ENCODE measurements at regions not wholly inside any gene's neighbourhood (a gene's known extent, or its start where the extent isn't known, plus 50 kb on each side); places are given as distances from the start of the nearest gene placed in this dataset.
A peak's percentile ranks its signal among the peaks of the same experiment; 100 is the strongest.

GRCh38 chr1:229938551-229938950, 128.5 kb upstream of the GALNT2 start:
- no peak for DNase-seq

DNA sequence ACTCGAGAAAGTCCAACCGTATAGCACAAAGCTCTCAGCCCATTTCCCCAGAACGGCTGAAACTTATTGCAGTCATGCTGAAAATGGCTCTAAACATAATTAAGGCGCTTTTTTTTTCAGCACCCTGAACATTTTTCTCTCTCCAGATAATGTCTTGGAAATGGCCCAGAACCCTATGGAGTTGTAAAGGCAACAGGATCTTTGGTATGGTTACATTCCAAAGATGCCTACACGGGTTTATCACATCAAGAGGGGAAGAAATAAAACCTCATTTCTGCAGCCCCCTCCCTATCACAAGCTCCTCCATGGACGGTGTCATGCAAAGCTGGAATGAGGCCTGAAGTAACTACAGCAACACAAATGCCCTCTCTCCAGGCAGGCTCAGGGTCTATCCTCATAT, 126.4 kb upstream of the GALNT2 start:
- no peak for DNase-seq

DNA sequence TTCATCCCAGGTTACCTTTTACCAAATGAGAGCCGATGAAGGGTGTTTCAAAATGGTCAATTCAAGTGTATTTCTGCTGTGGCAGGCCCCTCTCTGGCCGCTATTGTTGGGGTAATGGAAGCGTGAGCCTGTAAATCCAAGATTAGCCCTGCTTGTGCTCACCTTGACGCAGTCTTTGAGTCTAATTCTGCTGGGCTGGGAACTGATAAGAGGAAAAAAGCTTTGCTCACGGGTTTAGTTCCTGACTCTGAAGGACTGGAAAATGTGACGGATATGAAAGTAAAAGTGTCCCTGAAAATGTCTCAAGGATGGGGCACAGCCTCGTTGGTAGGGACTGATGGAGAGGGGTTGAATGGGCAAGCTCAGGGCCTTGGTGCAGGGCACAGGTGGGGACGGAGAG, 125.9 kb upstream of the GALNT2 start:
- no peak for DNase-seq

GRCh38 chr1:229941831-229942230, 125.2 kb upstream of the GALNT2 start:
- DNase-seq, result no peak

DNA sequence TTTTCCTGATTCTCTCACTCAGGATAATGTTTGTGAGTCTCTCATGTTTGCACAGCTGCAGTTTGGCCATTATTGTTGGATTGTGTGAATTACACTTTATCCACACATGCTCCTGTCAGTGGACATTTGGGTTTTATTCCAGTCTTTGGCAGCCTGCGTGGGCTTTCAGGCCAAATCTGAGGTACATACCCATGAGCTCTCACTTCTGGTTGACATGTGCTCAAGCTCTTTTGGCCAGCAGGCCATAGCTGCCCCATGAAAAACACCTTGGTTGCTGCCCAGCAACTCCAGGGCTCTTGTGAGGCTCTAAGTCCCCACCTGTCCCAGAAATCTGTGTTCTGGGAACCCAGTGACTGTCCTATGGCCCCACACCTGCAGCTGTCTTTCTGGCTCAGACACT, 124.5 kb upstream of the GALNT2 start:
- DNase-seq, result no peak

GRCh38 chr1:229943148-229943714, 123.8 kb upstream of the GALNT2 start:
- no peak for DNase-seq

GRCh38 chr1:229943988-229944743, 122.9 kb upstream of the GALNT2 start:
- DNase-seq, result no peak

- no peak for DNase-seq
These were observed 121.2 kb upstream of the GALNT2 start for GRCh38 chr1:229945795-229946194.

DNA sequence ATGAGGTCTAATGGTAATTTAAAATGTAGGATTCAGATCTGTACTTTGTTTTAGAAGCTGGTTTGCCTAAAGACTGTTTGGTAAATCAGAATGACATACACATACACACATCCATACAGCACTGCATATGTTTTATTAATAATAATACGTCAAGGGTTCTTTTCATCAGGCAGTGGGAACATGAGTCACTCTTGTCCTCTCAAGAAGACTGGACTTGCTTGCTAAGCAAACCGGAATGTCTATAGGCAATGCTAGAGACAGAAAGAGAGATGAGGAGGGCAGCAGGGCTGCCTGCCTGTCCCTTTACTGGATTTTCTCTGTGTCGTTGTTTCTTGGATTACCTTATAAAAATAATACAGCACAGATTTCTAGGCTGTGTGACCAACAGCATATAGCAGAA, 119.1 kb upstream of the GALNT2 start:
- DNase-seq, result no peak

GRCh38 chr1:229948438-229948837, 118.6 kb upstream of the GALNT2 start:
- DNase-seq, result no peak

GRCh38 chr1:229949500-229949899, 117.5 kb upstream of the GALNT2 start:
- no peak for DNase-seq

DNA sequence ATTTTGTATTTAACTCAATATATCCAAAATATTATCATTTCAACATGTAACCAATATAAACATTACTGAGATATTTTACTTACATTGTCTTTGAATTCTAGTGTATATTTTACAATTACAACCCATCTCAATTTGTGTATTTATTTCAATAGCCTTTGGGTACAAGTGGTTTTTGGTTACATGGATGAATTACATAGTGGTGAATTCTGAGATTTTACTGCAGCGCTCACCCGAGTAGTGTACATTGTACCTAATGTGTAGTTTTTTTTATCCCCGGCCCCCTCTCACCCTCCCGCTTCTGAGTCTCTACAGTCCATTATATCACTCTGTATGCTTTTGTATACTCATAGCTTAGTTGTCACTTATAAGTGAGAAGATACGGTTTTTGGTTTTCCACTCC, 117.0 kb upstream of the GALNT2 start:
- DNase-seq, result no peak

GRCh38 chr1:229950908-229951307, 116.1 kb upstream of the GALNT2 start:
- no peak for DNase-seq

GRCh38 chr1:229951856-229952534, 115.0 kb upstream of the GALNT2 start:
- no peak for DNase-seq

DNA sequence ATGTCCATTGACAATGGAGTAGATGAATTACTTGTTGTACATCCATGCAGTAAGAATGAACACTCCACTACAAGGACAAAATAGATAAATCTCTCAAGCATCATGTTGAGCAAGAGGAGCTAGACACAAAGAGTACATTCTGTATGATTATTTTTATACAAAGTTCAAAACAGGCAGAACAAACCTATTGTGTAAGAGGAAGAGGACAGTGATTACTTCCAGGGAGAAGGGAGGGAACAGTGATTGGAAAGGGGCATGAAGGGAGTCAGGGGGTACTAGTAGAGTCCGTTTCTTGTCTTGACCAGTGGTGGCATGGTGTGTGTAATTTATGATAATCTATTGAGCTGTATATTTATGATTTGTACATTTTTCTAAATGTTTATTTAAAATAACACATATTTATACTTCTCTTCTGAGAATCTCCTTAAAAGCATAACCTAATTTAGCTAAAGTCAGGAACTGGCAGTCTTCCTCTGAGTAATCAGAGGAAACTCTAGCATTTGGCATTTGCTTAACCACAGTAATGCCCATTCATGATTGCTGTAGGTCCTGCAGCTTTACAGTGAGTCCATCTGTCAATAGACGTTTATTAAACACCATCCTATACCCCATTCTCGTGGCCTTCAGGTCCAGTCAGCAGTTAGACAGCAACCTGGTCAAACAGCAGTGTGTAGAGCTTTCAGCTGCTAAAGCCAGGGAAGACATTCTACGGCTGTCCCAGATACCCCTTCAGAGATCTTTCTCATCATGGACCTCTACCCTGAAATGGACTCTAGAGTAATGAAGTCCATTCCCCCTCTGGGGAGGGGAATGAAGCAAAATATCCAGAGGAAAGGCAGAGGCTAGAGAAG, 114.1 kb upstream of the GALNT2 start:
- DNase-seq, result no peak

- peak in 1 of 2 donors; percentile 10 for DNase-seq
These were observed 113.2 kb upstream of the GALNT2 start for GRCh38 chr1:229953736-229954326.

- DNase-seq, result no peak
These were observed 102.8 kb upstream of the GALNT2 start for GRCh38 chr1:229964281-229964680.

DNA sequence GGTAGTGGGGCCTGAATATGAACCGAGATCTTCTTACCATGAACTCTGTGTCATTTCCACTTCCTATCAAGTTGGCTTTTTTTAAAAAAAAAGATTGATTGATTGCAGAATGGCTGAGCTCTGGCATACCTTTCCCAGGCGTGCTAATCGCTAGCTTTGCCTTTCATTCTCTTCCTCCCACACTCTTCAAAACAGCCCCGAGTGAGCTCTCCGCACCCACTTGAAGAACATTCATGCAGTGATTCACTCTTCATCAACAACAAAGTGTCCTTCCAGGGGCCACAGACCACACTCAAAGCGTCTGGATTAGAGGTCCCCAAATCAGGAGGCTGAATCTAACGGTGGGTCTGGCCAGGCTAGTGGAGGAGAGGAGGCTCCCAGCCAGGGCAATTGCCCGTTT, 96.3 kb upstream of the GALNT2 start:
- no peak for DNase-seq

- no peak for DNase-seq
These were observed 95.9 kb upstream of the GALNT2 start for GRCh38 chr1:229971141-229971540.

- no peak for DNase-seq
These were observed 94.3 kb upstream of the GALNT2 start for GRCh38 chr1:229972600-229973296.

DNA sequence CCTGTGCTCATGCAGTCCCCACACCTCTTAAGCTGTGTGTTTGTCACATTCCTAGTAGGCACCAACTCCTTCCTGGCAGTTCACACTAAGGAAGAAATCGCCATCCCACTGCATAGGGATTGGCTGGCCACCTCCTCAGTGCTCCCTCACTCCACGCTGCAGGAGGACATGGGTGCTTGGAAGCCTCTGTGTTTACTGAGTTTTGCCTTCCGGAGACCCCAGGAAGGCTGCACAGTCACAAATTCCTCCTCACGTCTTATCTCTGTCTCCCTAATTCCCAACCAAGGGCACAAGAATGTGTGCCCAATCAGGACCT, 93.8 kb upstream of the GALNT2 start:
- DNase-seq, result no peak

GRCh38 chr1:229975047-229975446, 92.0 kb upstream of the GALNT2 start:
- DNase-seq, result no peak

GRCh38 chr1:229980009-229980408, 87.0 kb upstream of the GALNT2 start:
- no peak for DNase-seq

All from CD4-positive, alpha-beta T cell treated with Interleukin-1 beta for 1 hour (primary cell).